ENCODE measurements at regions not wholly inside any gene's neighbourhood (a gene's known extent, or its start where the extent isn't known, plus 50 kb on each side); places are given as distances from the start of the nearest gene placed in this dataset.

DNA sequence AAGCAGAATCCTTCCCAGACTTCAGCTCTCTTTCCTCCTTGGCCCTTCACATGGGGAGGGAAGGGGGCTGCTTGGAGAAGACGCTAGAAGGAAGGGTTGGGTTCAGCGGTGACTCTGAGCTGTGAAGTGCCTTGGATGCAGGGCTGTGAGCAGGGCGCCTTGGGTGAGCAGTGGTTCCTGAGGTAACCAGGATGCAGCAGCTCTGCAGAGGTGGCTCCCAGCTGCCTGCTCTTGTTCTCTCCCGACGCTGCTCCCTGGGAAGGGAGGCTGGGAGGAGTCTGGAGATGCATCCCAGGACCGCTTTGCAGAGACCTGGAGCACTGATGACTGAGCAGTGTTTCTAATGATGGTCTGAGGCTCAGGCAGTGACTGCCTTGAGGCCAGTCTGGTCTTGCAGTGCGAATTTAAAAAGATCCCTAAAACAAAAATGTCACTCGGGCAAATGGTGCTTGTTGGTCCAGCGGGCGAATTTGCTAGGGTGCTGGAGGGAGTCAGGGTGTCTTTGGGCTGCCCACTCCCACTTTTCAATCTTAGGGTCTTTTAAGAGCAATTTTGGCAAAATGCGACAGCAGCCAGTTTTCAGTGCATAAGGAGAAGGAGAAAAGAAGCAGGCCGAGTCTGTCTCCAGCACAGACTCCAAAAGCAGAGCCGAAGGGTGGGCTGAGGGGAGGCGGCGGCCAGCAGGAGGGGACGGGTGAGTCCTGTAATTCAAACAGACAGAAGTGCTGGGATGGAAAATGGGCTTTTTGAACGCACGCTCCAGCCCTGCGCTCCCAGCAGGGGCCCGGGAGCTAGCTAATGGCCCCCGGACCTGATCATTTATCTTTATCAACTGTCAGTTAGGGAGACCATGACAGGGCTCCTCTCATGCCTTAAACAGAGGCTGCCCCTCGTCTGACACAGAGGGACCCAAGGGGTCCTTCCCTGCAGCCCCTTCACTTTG is 191.2 kb upstream of the SHH start:
- TF ChIP-seq CTCF (IDR thresholded peaks at IDR 0.05) (no peak), POLR2A (IDR thresholded peaks at IDR 0.05) (no peak)

Measured in thyroid gland (tissue), 4 donors.